Suprapubic skin (tissue), 4 donors: ENCODE measurements at regions not wholly inside any gene's neighbourhood (a gene's known extent, or its start where the extent isn't known, plus 50 kb on each side); places are given as distances from the start of the nearest gene placed in this dataset.

Experiments used
- EP300 ChIP-seq: sonication (generic); formaldehyde crosslinking; IDR thresholded peaks from one replicate; pipeline ENCODE4 v1.6.1; 2017; ENCODE audit warnings: antibody characterized with exemption
- POLR2A ChIP-seq, 2 donors: fragments of 450-650 bp; IDR thresholded peaks; one replicate each; pipeline ENCODE4 v1.6.1; 2017; ENCODE audit warnings: antibody characterized with exemption in 2 of 2, mild to moderate bottlenecking in 2 of 2, moderate library complexity in 2 of 2
- POLR2AphosphoS5 ChIP-seq, 3 donors: sonication (generic); formaldehyde crosslinking; IDR thresholded peaks; one replicate each; pipeline ENCODE4 v1.6.1; 2017; ENCODE audit warnings: antibody characterized with exemption in 3 of 3
- TF ChIP-seq, protein P1 (sequence below), 2 donors: fragments of 200-600 bp in 1 of 2; fragments of 450-650 bp in 1 of 2; sonication (generic) in 1 of 2; IDR thresholded peaks; one replicate each; pipeline ENCODE4 v1.5.1; 2016 to 2019; ENCODE audit warnings: antibody characterized with exemption in 2 of 2, mild to moderate bottlenecking in 1 of 2, moderate library complexity in 1 of 2

DNA sequence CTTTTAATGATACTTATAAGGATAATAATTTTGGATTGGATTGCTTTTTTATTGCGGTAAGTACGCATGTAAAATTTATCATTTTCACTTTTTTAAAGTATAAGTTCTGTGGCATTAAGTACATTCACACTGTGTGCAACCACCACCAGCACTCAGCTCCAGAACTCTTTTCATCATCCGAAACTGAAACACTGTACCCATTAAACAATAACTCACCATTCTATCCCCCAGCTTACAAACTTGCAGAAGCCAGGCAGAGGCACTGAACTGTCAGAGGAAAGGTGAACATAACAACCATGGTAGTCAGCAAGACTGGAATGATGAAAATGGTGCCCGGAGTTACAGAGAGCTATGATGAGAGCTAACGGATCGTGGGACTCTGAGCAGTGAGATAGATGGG lies 465.9 kb downstream of the ADCYAP1 start:
- TF ChIP-seq, protein P1, sequence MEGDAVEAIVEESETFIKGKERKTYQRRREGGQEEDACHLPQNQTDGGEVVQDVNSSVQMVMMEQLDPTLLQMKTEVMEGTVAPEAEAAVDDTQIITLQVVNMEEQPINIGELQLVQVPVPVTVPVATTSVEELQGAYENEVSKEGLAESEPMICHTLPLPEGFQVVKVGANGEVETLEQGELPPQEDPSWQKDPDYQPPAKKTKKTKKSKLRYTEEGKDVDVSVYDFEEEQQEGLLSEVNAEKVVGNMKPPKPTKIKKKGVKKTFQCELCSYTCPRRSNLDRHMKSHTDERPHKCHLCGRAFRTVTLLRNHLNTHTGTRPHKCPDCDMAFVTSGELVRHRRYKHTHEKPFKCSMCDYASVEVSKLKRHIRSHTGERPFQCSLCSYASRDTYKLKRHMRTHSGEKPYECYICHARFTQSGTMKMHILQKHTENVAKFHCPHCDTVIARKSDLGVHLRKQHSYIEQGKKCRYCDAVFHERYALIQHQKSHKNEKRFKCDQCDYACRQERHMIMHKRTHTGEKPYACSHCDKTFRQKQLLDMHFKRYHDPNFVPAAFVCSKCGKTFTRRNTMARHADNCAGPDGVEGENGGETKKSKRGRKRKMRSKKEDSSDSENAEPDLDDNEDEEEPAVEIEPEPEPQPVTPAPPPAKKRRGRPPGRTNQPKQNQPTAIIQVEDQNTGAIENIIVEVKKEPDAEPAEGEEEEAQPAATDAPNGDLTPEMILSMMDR (IDR thresholded peaks at IDR 0.05), result no peak
- TF ChIP-seq POLR2A (IDR thresholded peaks at IDR 0.05) (no peak), POLR2AphosphoS5 (IDR thresholded peaks at IDR 0.05) (no peak), EP300 (no peak)
